Fibroblast of lung (primary cell): ENCODE measurements at regions not wholly inside any gene's neighbourhood (a gene's known extent, or its start where the extent isn't known, plus 50 kb on each side); places are given as distances from the start of the nearest gene placed in this dataset.

Source experiments
- EZH2 ChIP-seq: IDR thresholded peaks from 2 replicates; pipeline ENCODE4 v1.5.1; 2012; ENCODE audit warnings: low read length, control low read depth, mild to moderate bottlenecking; ENCODE audit errors: missing control alignments
- TF ChIP-seq, protein P1 (sequence below), 2 donors: IDR thresholded peaks in 1 of 2; conservative IDR thresholded peaks in 1 of 2; 1 replicate in 1 of 2; 2 replicates in 1 of 2; pipeline ENCODE4 v1.5.1; 2011 to 2012; ENCODE audit warnings: low read length in 2 of 2, control low read depth in 1 of 2, inconsistent platforms in 1 of 2, low read depth in 1 of 2, mild to moderate bottlenecking in 1 of 2

DNA sequence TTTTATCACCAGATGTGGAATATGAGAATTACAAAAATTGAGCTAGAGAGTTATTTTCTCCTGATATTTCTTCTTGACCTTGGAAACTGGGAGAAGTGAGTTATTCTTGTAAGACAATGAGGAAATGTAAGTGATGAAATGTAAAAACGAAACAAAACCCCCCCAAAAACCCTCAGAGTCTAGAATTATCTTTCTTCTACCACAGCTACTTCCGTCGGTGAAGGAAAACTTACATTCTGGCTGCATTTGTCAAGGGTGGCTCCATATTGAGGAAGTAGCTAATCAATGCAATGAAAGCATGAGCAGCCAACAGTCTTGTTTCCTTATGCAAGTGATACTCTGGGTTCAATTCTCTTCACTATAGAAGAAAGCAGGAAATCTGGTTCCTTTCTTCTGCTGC is 661.7 kb upstream of the CITED2 start:
- TF ChIP-seq, protein P1, sequence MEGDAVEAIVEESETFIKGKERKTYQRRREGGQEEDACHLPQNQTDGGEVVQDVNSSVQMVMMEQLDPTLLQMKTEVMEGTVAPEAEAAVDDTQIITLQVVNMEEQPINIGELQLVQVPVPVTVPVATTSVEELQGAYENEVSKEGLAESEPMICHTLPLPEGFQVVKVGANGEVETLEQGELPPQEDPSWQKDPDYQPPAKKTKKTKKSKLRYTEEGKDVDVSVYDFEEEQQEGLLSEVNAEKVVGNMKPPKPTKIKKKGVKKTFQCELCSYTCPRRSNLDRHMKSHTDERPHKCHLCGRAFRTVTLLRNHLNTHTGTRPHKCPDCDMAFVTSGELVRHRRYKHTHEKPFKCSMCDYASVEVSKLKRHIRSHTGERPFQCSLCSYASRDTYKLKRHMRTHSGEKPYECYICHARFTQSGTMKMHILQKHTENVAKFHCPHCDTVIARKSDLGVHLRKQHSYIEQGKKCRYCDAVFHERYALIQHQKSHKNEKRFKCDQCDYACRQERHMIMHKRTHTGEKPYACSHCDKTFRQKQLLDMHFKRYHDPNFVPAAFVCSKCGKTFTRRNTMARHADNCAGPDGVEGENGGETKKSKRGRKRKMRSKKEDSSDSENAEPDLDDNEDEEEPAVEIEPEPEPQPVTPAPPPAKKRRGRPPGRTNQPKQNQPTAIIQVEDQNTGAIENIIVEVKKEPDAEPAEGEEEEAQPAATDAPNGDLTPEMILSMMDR (conservative IDR thresholded peaks at IDR 0.05 in 1 of 2, IDR thresholded peaks at IDR 0.05 in 1 of 2; ENCODE audit: low read depth in 1 of 2, low read length in 2 of 2) = no peak
- no peak for TF ChIP-seq EZH2
